ENCODE measurements at regions not wholly inside any gene's neighbourhood (a gene's known extent, or its start where the extent isn't known, plus 50 kb on each side); places are given as distances from the start of the nearest gene placed in this dataset.

DNA sequence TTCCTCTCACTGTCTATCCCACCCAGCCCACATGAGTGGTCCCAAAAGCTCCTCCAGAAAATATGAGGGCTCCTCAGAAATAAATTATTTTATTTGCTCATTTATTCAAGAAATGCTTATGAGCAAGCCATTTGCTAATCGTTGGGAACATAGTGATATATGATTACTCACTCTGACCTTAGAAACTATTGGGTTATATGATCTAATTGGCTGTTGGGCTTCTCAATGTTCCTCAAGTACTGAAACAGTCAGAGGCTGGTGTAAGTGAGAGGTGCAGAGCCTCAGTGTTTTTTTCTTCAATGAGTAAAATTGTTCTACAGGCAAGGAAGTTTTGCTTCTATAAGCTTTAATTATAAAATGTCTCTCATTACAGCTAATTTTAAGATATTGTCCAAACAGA, 893.8 kb upstream of the INTU start:
- no peak for TF ChIP-seq CTCF (conservative IDR thresholded peaks at IDR 0.05; ENCODE audit: control insufficient read depth, insufficient read depth, low read depth, low read length)
- no peak overlapping the region for H3K4me3 ChIP-seq (ENCODE audit: control insufficient read depth, low read depth, low read length)
- DNase-seq (ENCODE audit: low read depth), result peak; percentile 83

DNA sequence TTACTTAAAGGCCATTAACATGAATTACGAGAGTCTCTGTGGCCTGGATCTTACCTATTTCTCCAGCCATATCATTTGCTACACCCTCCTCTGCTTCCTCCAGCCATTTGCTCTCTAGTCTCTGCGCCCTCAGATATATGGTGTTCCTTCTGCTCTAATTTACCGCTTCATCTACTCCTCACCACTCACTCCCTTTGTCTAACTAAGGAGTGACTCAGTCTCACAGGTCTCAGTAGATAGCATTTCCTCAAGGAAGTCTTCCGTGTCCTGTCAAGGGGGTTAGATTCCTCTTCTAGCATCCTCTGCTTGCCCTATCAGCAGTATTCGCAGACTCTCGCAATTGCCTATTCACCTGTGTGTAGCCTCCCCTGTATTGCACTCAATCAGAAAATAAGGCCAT, 892.1 kb upstream of the INTU start:
- no peak for DNase-seq (ENCODE audit: low read depth)
- H3K4me3 ChIP-seq (ENCODE audit: control insufficient read depth, low read depth, low read length), result no peak overlapping the region
- no peak for TF ChIP-seq CTCF (conservative IDR thresholded peaks at IDR 0.05; ENCODE audit: control insufficient read depth, insufficient read depth, low read depth, low read length)

DNA sequence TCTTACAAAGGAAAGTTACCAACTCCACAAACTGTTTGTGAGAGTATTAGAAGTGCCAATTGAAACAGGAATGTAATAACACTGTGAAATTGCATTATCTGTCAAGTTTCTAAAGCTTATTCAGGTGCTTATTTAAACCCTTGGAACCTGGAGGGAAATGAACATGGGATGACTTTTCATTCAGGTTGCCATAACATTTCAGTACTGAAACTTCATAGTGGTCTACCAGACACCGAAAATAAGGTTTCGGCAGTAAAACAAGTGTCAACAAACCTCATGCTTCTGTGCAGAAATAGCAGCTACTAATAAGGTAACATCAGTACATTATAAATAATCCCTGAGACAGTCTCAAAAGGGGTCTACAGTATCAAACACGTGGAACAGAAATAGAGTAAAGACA, 890.7 kb upstream of the INTU start:
- no peak for TF ChIP-seq CTCF (conservative IDR thresholded peaks at IDR 0.05; ENCODE audit: control insufficient read depth, insufficient read depth, low read depth, low read length)
- no peak overlapping the region for H3K4me3 ChIP-seq (ENCODE audit: control insufficient read depth, low read depth, low read length)
- no peak for DNase-seq (ENCODE audit: low read depth)

DNA sequence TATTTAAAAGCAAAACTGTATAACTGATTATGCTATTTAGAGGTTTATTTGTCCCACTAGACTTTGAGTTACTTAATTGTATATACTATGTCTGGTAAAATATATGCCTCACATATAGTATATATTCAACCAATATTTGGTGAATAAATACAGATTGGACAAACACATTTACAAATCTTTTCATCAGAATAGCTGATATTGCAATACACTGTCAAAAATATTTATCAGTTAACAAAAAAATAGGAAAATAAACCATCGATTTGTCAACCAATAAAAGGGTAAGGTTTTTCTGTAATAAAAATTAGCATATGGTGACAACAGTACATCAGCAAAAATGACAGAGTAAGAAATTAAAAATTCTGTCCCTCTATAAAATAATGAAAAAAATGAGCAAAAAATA, 889.9 kb upstream of the INTU start:
- no peak for TF ChIP-seq CTCF (conservative IDR thresholded peaks at IDR 0.05; ENCODE audit: control insufficient read depth, insufficient read depth, low read depth, low read length)
- no peak for DNase-seq (ENCODE audit: low read depth)
- no peak overlapping the region for H3K4me3 ChIP-seq (ENCODE audit: control insufficient read depth, low read depth, low read length)

DNA sequence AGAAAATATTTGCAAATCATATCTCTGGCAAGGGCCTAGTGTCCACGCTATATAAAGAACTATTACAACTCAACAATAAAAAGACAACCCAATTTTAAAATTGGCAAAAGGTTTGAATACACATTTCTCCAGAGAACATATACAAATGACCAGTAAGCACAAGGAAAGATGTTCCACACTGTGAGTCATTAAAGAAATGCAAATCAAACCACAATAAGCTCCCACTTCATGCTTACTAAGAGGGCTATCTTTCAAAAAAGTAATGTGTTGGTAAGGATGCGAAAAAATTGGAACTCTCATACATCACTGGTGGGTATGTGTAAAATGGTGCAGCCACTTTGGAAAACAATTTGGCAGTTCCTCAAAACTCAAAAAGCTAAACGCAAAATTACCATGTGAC, 884.0 kb upstream of the INTU start:
- no peak overlapping the region for H3K4me3 ChIP-seq (ENCODE audit: control insufficient read depth, low read depth, low read length)
- DNase-seq (ENCODE audit: low read depth), result peak; percentile 80
- TF ChIP-seq CTCF (conservative IDR thresholded peaks at IDR 0.05; ENCODE audit: control insufficient read depth, insufficient read depth, low read depth, low read length), result no peak

GRCh38 chr4:126750723-126751122, 882.0 kb upstream of the INTU start:
- no peak for TF ChIP-seq CTCF (conservative IDR thresholded peaks at IDR 0.05; ENCODE audit: control insufficient read depth, insufficient read depth, low read depth, low read length)
- H3K4me3 ChIP-seq (ENCODE audit: control insufficient read depth, low read depth, low read length), result no peak overlapping the region
- no peak for DNase-seq (ENCODE audit: low read depth)

GRCh38 chr4:126752126-126752525, 880.6 kb upstream of the INTU start:
- H3K4me3 ChIP-seq (ENCODE audit: control insufficient read depth, low read depth, low read length), result no peak overlapping the region
- no peak for DNase-seq (ENCODE audit: low read depth)
- TF ChIP-seq CTCF (conservative IDR thresholded peaks at IDR 0.05; ENCODE audit: control insufficient read depth, insufficient read depth, low read depth, low read length), result no peak
